ENCODE measurements at regions not wholly inside any gene's neighbourhood (a gene's known extent, or its start where the extent isn't known, plus 50 kb on each side); places are given as distances from the start of the nearest gene placed in this dataset.

- Mint-ChIP-seq H3K36me3 (ENCODE audit: low read depth) (no peaks in the 10 kb centered on the region), H3K9me3 (no peaks in the 10 kb centered on the region), H3K27ac (no peak overlapping the region), H3K27me3 (ENCODE audit: low read depth) (no peaks in the 10 kb centered on the region), H3K4me3 (ENCODE audit: low read depth) (no peak overlapping the region), H3K4me1 (ENCODE audit: low read depth) (no peaks in the 10 kb centered on the region)
- intact Hi-C loops (cut with micrococcal nuclease) = no loop called here
- no peak for DNase-seq (ENCODE audit: low spot score)
Observed at GRCh38 chr15:47862402-47862801, 145.1 kb downstream of the SEMA6D start.

GRCh38 chr15:47866446-47866845 lies 149.1 kb downstream of the SEMA6D start:
- DNase-seq (ENCODE audit: low spot score) = no peak
- Mint-ChIP-seq H3K4me1 (ENCODE audit: low read depth) (no peaks in the 10 kb centered on the region), H3K27ac (no peak overlapping the region), H3K27me3 (ENCODE audit: low read depth) (no peaks in the 10 kb centered on the region), H3K36me3 (ENCODE audit: low read depth) (no peaks in the 10 kb centered on the region), H3K9me3 (no peaks in the 10 kb centered on the region), H3K4me3 (ENCODE audit: low read depth) (no peak overlapping the region)
- intact Hi-C loops (cut with micrococcal nuclease) = no loop called here

- H3K27ac Mint-ChIP-seq = no peak overlapping the region
- H3K9me3 Mint-ChIP-seq = no peaks in the 10 kb centered on the region
- no peak overlapping the region for H3K4me3 Mint-ChIP-seq (ENCODE audit: low read depth)
- no peaks in the 10 kb centered on the region for H3K36me3 Mint-ChIP-seq (ENCODE audit: low read depth)
- intact Hi-C loops (cut with micrococcal nuclease) = no loop called here
- DNase-seq (ENCODE audit: low spot score) = no peak
- H3K27me3 Mint-ChIP-seq (ENCODE audit: low read depth) = no peaks in the 10 kb centered on the region
- H3K4me1 Mint-ChIP-seq (ENCODE audit: low read depth) = no peaks in the 10 kb centered on the region
Observed at GRCh38 chr15:47870300-47870955, 153.1 kb downstream of the SEMA6D start.

GRCh38 chr15:47870956-47871625 lies 153.8 kb downstream of the SEMA6D start:
- intact Hi-C loops (cut with micrococcal nuclease) = no loop called here
- no peaks in the 10 kb centered on the region for H3K4me1 Mint-ChIP-seq (ENCODE audit: low read depth)
- H3K9me3 Mint-ChIP-seq = no peaks in the 10 kb centered on the region
- H3K27me3 Mint-ChIP-seq (ENCODE audit: low read depth) = no peaks in the 10 kb centered on the region
- no peaks in the 10 kb centered on the region for H3K36me3 Mint-ChIP-seq (ENCODE audit: low read depth)
- DNase-seq (ENCODE audit: low spot score) = no peak
- H3K4me3 Mint-ChIP-seq (ENCODE audit: low read depth) = no peak overlapping the region
- no peak overlapping the region for H3K27ac Mint-ChIP-seq

GRCh38 chr15:47872208-47872607 lies 154.9 kb downstream of the SEMA6D start:
- intact Hi-C loops (cut with micrococcal nuclease) = no loop called here
- Mint-ChIP-seq H3K27ac (no peak overlapping the region), H3K36me3 (ENCODE audit: low read depth) (no peaks in the 10 kb centered on the region), H3K27me3 (ENCODE audit: low read depth) (no peaks in the 10 kb centered on the region), H3K4me1 (ENCODE audit: low read depth) (no peaks in the 10 kb centered on the region), H3K9me3 (no peaks in the 10 kb centered on the region), H3K4me3 (ENCODE audit: low read depth) (no peak overlapping the region)
- DNase-seq (ENCODE audit: low spot score) = no peak

- no peak for DNase-seq (ENCODE audit: low spot score)
- Mint-ChIP-seq H3K27ac (no peak overlapping the region), H3K4me3 (ENCODE audit: low read depth) (no peak overlapping the region), H3K27me3 (ENCODE audit: low read depth) (no peaks in the 10 kb centered on the region), H3K4me1 (ENCODE audit: low read depth) (no peaks in the 10 kb centered on the region), H3K36me3 (ENCODE audit: low read depth) (no peaks in the 10 kb centered on the region), H3K9me3 (no peaks in the 10 kb centered on the region)
- intact Hi-C loops (cut with micrococcal nuclease) = no loop called here
Observed at GRCh38 chr15:47872869-47873432, 155.6 kb downstream of the SEMA6D start.

GRCh38 chr15:47876986-47877385 lies 159.7 kb downstream of the SEMA6D start:
- H3K4me3 Mint-ChIP-seq (ENCODE audit: low read depth) = no peak overlapping the region
- no peaks in the 10 kb centered on the region for H3K4me1 Mint-ChIP-seq (ENCODE audit: low read depth)
- H3K9me3 Mint-ChIP-seq = no peaks in the 10 kb centered on the region
- intact Hi-C loops (cut with micrococcal nuclease) = no loop called here
- H3K27me3 Mint-ChIP-seq (ENCODE audit: low read depth) = no peaks in the 10 kb centered on the region
- no peaks in the 10 kb centered on the region for H3K36me3 Mint-ChIP-seq (ENCODE audit: low read depth)
- no peak for DNase-seq (ENCODE audit: low spot score)
- no peak overlapping the region for H3K27ac Mint-ChIP-seq

- no peak overlapping the region for H3K27ac Mint-ChIP-seq
- intact Hi-C loops (cut with micrococcal nuclease) = no loop called here
- no peaks in the 10 kb centered on the region for H3K27me3 Mint-ChIP-seq (ENCODE audit: low read depth)
- H3K4me3 Mint-ChIP-seq (ENCODE audit: low read depth) = no peak overlapping the region
- DNase-seq (ENCODE audit: low spot score) = no peak
- no peaks in the 10 kb centered on the region for H3K9me3 Mint-ChIP-seq
- no peaks in the 10 kb centered on the region for H3K4me1 Mint-ChIP-seq (ENCODE audit: low read depth)
- no peaks in the 10 kb centered on the region for H3K36me3 Mint-ChIP-seq (ENCODE audit: low read depth)
Observed at GRCh38 chr15:47877836-47878235, 160.5 kb downstream of the SEMA6D start.

GRCh38 chr15:47885920-47886319 lies 168.6 kb downstream of the SEMA6D start:
- Mint-ChIP-seq H3K9me3 (no peaks in the 10 kb centered on the region), H3K4me3 (ENCODE audit: low read depth) (no peak overlapping the region), H3K36me3 (ENCODE audit: low read depth) (no peaks in the 10 kb centered on the region), H3K27ac (no peak overlapping the region), H3K4me1 (ENCODE audit: low read depth) (no peaks in the 10 kb centered on the region), H3K27me3 (ENCODE audit: low read depth) (no peaks in the 10 kb centered on the region)
- intact Hi-C loops (cut with micrococcal nuclease) = no loop called here
- no peak for DNase-seq (ENCODE audit: low spot score)

- Mint-ChIP-seq H3K4me1 (ENCODE audit: low read depth) (no peaks in the 10 kb centered on the region), H3K36me3 (ENCODE audit: low read depth) (no peaks in the 10 kb centered on the region), H3K27me3 (ENCODE audit: low read depth) (no peaks in the 10 kb centered on the region), H3K27ac (no peak overlapping the region), H3K9me3 (no peaks in the 10 kb centered on the region), H3K4me3 (ENCODE audit: low read depth) (no peak overlapping the region)
- no peak for DNase-seq (ENCODE audit: low spot score)
- intact Hi-C loops (cut with micrococcal nuclease) = no loop called here
Observed at GRCh38 chr15:47887241-47887800, 170.0 kb downstream of the SEMA6D start.

- intact Hi-C loops (cut with micrococcal nuclease) = no loop called here
- Mint-ChIP-seq H3K27ac (no peak overlapping the region), H3K4me3 (ENCODE audit: low read depth) (no peak overlapping the region), H3K36me3 (ENCODE audit: low read depth) (no peaks in the 10 kb centered on the region), H3K9me3 (no peaks in the 10 kb centered on the region), H3K27me3 (ENCODE audit: low read depth) (no peaks in the 10 kb centered on the region), H3K4me1 (ENCODE audit: low read depth) (no peaks in the 10 kb centered on the region)
- DNase-seq (ENCODE audit: low spot score) = no peak
Observed at GRCh38 chr15:47888385-47889100, 171.2 kb downstream of the SEMA6D start.

GRCh38 chr15:47890397-47891150 lies 173.3 kb downstream of the SEMA6D start:
- no peaks in the 10 kb centered on the region for H3K9me3 Mint-ChIP-seq

More at GRCh38 chr15:47890397-47891150, 173.3 kb downstream of the SEMA6D start:
- no peaks in the 10 kb centered on the region for H3K4me1 Mint-ChIP-seq (ENCODE audit: low read depth)
- DNase-seq (ENCODE audit: low spot score) = no peak
- intact Hi-C loops (cut with micrococcal nuclease) = no loop called here
- H3K36me3 Mint-ChIP-seq (ENCODE audit: low read depth) = no peaks in the 10 kb centered on the region
- H3K27ac Mint-ChIP-seq = no peak overlapping the region
- H3K4me3 Mint-ChIP-seq (ENCODE audit: low read depth) = no peak overlapping the region
- no peaks in the 10 kb centered on the region for H3K27me3 Mint-ChIP-seq (ENCODE audit: low read depth)

Measured in activated T-helper 2 cell treated with anti-CD3 and anti-CD28 coated beads, Interferon-gamma antibody, Interleukin-2, Interleukin-4, amounts not matched to agents 10 μg/mL and 5 μg/mL and 100 μg/mL, durations not matched to agents 14 hours and 24 hours and 36 hours (primary cell).